PC-9 (cell line): ENCODE measurements at regions not wholly inside any gene's neighbourhood (a gene's known extent, or its start where the extent isn't known, plus 50 kb on each side); places are given as distances from the start of the nearest gene placed in this dataset.

Source experiments
- CTCF ChIP-seq: fragments of 200-600 bp; sonication (generic); conservative IDR thresholded peaks from 2 replicates; pipeline ENCODE4 v1.6.1; 2017; ENCODE audit warnings: mixed run types, antibody characterized with exemption, mild to moderate bottlenecking, moderate library complexity
- EZH2 ChIP-seq: fragments of 200-600 bp; sonication (generic); IDR thresholded peaks from 2 replicates; pipeline ENCODE4 v1.8.0; 2017; ENCODE audit warnings: antibody characterized with exemption, low read depth

- TF ChIP-seq CTCF (no peak), EZH2 (no peak)
Observed at GRCh38 chr22:22414266-22414665, 94.3 kb downstream of the ZNF280B start.
